ENCODE measurements at regions not wholly inside any gene's neighbourhood (a gene's known extent, or its start where the extent isn't known, plus 50 kb on each side); places are given as distances from the start of the nearest gene placed in this dataset.

- TF ChIP-seq POLR2A (IDR thresholded peaks at IDR 0.05; ENCODE audit: insufficient read depth in 1 of 2, low read depth in 2 of 2, low read length in 2 of 2), result no peak
- no peak for TF ChIP-seq NFRKB (IDR thresholded peaks at IDR 0.05)
- no peak for TF ChIP-seq MAZ (IDR thresholded peaks at IDR 0.05; ENCODE audit: borderline replicate concordance, low read depth, low read length)
- TF ChIP-seq MAZ (CRISPR knock-in tag; IDR thresholded peaks at IDR 0.05; ENCODE audit: low read depth), result no peak
Measured at GRCh38 chr10:57699944-57700343, 567.8 kb downstream of the IPMK start.

All from HepG2 (cell line).